ENCODE measurements at regions not wholly inside any gene's neighbourhood (a gene's known extent, or its start where the extent isn't known, plus 50 kb on each side); places are given as distances from the start of the nearest gene placed in this dataset.

GRCh38 chr6:21886542-21887151 lies 293.1 kb downstream of the SOX4 start:
- ChIA-PET POLR2A (no interaction called here), CTCF (no interaction called here)
- DNase-seq (ENCODE audit: extremely low spot score), result no peak

DNA sequence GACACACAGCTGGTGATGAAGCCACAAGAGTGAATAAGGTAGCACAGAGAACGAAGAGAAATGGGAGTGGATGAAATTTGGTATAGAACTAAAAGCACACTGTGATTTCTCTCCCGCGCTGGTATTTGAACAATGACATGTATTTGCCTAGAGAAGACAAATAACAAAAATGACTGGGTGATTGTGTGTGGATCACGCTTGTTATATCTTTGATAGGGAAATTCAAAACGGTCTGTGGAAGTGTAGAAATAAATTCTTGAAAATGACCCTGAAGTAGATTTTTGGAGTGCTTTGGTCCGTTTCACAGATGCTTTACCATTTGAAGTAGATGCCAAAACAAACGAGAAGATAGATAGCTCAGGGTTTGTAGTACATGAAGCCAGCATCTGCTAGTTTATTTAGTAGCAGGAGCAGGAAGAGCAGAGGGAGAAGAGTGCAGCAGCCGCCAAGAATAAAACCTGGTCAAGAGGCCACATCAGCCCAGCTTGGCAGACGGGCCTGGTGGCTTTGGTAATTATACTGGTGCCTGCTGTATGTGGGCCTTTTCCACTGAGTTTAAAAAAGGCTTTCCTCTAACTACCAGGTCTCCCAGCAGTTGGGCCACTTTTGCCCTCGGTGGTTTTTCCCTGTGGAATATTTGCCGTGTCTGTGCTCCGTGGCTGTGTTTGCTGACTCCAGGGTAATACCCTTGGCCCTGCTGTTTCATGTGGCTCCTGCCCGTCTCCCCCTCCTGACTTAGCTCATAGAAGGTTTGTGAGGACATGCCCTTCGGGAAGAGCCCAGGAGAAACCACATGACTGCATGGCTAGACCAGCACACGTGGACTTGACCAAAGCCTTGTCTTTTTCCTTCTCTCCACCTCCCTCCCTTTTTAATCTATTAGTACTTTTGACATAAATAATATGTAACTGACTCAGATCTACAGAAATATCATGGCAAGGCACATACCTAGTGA lies 294.0 kb downstream of the SOX4 start:
- CTCF ChIA-PET, result no interaction called here
- no peak for DNase-seq (ENCODE audit: extremely low spot score)
- POLR2A ChIA-PET, result no interaction called here
- TF ChIP-seq, protein P1, sequence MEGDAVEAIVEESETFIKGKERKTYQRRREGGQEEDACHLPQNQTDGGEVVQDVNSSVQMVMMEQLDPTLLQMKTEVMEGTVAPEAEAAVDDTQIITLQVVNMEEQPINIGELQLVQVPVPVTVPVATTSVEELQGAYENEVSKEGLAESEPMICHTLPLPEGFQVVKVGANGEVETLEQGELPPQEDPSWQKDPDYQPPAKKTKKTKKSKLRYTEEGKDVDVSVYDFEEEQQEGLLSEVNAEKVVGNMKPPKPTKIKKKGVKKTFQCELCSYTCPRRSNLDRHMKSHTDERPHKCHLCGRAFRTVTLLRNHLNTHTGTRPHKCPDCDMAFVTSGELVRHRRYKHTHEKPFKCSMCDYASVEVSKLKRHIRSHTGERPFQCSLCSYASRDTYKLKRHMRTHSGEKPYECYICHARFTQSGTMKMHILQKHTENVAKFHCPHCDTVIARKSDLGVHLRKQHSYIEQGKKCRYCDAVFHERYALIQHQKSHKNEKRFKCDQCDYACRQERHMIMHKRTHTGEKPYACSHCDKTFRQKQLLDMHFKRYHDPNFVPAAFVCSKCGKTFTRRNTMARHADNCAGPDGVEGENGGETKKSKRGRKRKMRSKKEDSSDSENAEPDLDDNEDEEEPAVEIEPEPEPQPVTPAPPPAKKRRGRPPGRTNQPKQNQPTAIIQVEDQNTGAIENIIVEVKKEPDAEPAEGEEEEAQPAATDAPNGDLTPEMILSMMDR (IDR thresholded peaks at IDR 0.05; ENCODE audit: control extremely low read depth, extremely low read depth, low read depth, missing control alignments), result no peak

More at GRCh38 chr6:21886542-21887151, 293.1 kb downstream of the SOX4 start:
- TF ChIP-seq, protein P1 (IDR thresholded peaks at IDR 0.05; ENCODE audit: control extremely low read depth, extremely low read depth, low read depth, missing control alignments), result no peak

DNA sequence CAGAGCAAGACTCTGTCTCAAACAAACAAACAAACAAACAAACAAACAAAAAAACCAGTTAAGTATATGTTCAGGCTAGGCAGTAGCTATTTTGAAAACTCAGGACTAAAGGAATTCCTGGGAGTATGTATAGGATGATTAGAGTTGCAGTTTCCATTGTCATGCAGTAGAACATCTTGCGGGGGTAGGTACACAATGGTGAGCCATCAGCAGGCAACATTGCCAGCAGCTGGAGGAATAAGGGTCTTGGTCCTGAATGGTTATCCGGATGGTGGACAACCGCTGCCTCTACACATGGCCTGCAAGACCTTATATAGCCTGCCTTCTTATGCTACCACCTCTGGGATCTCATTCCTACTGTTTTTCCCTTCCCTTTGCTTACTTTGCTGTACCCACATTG lies 297.5 kb downstream of the SOX4 start:
- CTCF ChIA-PET, result interaction anchor here (1.4 kb wide), 1 partner anchor 22 kb away, joined by 3 read pairs; no protein-coding TSS in a partner anchor
- DNase-seq (ENCODE audit: extremely low spot score), result no peak
- TF ChIP-seq, protein P1 (IDR thresholded peaks at IDR 0.05; ENCODE audit: control extremely low read depth, extremely low read depth, low read depth, missing control alignments), result no peak
- POLR2A ChIA-PET, result no interaction called here

DNA sequence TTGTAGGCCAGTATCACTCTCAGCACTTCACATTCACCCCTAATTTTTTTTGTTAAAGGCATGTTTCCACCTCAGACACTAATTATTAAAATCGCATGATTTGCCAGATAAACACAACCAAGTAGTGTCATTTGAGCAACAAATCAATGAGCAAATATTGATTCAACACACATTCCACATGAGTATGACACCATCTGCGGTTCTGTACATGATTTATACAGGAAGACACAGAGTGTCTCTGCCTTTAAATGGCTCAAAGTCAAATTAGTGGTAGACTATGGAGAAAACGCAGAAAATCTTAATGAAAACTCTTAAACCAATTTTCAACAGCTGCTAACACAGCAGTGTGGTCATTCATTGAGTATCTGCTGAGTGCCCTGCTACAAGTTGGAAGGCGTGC lies 300.2 kb downstream of the SOX4 start:
- no peak for DNase-seq (ENCODE audit: extremely low spot score)
- POLR2A ChIA-PET, result no interaction called here
- TF ChIP-seq, protein P1 (IDR thresholded peaks at IDR 0.05; ENCODE audit: control extremely low read depth, extremely low read depth, low read depth, missing control alignments), result no peak
- CTCF ChIA-PET, result no interaction called here

GRCh38 chr6:21895555-21895954 lies 302.0 kb downstream of the SOX4 start:
- DNase-seq (ENCODE audit: extremely low spot score), result no peak
- POLR2A ChIA-PET, result no interaction called here
- CTCF ChIA-PET, result no interaction called here
- TF ChIP-seq, protein P1 (IDR thresholded peaks at IDR 0.05; ENCODE audit: control extremely low read depth, extremely low read depth, low read depth, missing control alignments), result no peak

DNA sequence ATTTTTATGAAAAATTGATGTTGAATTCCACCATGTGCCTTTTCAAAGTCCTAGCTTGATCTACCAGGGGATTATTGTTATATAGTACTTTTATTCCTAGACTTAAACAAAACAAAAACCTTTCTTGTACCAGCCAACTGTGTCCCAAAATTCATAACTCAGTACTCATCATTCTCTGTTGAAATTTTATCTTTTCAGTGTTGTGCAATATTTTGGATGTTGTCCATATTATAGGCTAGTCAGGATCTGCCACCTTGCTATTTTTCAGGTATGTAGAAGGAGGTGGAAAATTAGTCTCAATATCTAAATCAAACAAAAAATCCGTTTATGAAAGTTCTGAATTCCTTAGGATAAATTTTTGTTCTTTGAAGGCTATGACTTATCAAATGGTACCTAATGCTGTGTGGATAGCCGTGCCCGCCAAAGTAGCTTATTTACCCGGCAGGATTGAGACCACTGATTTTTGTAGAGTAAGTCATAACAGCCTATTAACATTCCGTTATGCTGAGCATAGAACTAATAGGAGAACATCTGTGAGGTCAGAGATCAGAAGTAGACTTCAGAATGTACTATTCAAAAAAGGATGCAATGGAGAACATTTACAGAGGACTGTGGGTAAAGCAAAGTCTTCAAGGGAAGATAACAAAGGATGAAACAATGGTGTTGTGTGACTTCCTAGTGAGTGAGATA lies 304.7 kb downstream of the SOX4 start:
- ChIA-PET CTCF (interaction anchor here (1.1 to 2.3 kb wide), 4 partner anchors 8 to 23 kb away, joined by 3 to 7 read pairs (median 4); no protein-coding TSS in a partner anchor), POLR2A (no interaction called here)
- no peak for DNase-seq (ENCODE audit: extremely low spot score)
- TF ChIP-seq, protein P1 (IDR thresholded peaks at IDR 0.05; ENCODE audit: control extremely low read depth, extremely low read depth, low read depth, missing control alignments), result no peak
